ENCODE measurements at regions not wholly inside any gene's neighbourhood (a gene's known extent, or its start where the extent isn't known, plus 50 kb on each side); places are given as distances from the start of the nearest gene placed in this dataset.

DNA sequence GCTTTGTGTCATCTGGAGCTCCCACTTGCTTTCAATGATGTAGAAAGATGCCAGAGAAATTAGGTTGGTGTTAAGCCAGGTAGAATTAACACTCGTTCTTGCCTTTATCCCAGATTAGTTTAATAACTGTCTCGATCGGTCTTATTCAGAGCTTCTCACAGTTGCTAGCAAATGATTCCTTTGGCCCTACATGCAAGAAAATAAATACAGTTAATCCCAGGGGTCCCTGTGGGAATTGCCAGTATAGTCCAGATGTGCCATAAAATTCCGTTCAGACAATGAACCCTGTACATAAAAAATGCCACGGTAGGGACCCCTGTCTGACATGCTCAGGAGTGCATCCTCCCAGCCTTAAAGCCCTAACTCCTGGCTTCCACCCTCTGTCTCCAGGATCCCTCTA lies 207.5 kb downstream of the ARHGAP12 start:
- Histone ChIP-seq H3K36me3 (ENCODE audit: control insufficient read depth, insufficient read depth, low read length) (no peaks in the 10 kb centered on the region), H3K27me3 (ENCODE audit: control insufficient read depth, insufficient read depth, low read length) (no peaks in the 10 kb centered on the region), H3K9me3 (ENCODE audit: control insufficient read depth, insufficient read depth, low read length) (no peaks in the 10 kb centered on the region), H3K4me1 (ENCODE audit: control insufficient read depth, insufficient read depth, low read length) (no peaks in the 10 kb centered on the region), H3K4me3 (ENCODE audit: low read depth, low read length) (no peak overlapping the region), H3K27ac (ENCODE audit: low read depth, low read length) (no peak overlapping the region)
- DNase-seq (ENCODE audit: low read depth in 4 of 6, low spot score in 6 of 6): no peak
- 60% methylated on average over 2 of the region's 5 CpGs for WGBS (ENCODE audit: insufficient coverage)

DNA sequence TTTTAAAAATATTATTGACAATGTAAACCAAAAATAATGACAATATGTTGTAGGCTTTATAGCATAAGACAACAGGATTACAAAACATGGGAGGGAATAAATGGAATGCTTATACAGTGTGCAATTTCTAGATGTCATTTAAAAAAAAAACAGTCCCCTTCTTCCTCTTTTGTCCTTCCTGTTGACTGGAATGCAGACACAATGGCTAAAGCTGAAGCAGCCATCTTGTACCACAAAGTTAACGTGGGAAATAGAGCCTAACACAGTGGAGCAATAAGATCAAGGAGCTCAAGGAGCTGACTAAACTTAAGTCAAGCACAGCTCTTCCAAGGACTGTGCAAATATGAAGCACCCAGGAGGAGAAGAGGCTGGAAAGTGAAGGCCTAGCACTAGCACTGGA lies 208.1 kb downstream of the ARHGAP12 start:
- Histone ChIP-seq H3K4me1 (ENCODE audit: control insufficient read depth, insufficient read depth, low read length) (no peaks in the 10 kb centered on the region), H3K36me3 (ENCODE audit: control insufficient read depth, insufficient read depth, low read length) (no peaks in the 10 kb centered on the region), H3K27ac (ENCODE audit: low read depth, low read length) (no peak overlapping the region), H3K27me3 (ENCODE audit: control insufficient read depth, insufficient read depth, low read length) (no peaks in the 10 kb centered on the region), H3K4me3 (ENCODE audit: low read depth, low read length) (no peak overlapping the region), H3K9me3 (ENCODE audit: control insufficient read depth, insufficient read depth, low read length) (no peaks in the 10 kb centered on the region)
- 88% methylated on average over 1 of the region's 1 CpG for whole genome bisulfite sequencing (ENCODE audit: insufficient coverage)
- no peak for DNase-seq (ENCODE audit: low read depth in 4 of 6, low spot score in 6 of 6)

DNA sequence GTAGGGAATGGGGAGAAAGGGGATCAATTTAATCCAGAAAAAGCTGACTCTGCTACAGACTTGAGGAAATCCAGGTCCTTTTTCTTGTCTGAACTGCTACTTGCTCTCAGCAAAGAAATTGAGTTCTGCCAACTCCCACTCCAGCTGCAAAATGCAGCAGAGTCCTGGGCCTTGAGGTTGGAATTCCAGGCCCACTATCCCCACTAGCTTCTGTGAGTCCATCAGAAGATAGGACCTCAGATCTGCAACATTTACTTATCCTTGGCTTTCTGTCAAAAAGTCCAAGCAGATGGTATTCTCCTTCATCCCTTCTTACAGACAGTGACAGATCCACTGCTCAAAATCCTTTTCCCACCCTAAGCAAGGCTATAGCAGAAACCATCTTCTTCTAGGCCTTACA lies 219.2 kb downstream of the ARHGAP12 start:
- peaks cover 14% of the 10 kb centered on the region for H3K9me3 ChIP-seq (ENCODE audit: control insufficient read depth, insufficient read depth, low read length)
- no peaks in the 10 kb centered on the region for H3K36me3 ChIP-seq (ENCODE audit: control insufficient read depth, insufficient read depth, low read length)
- no peak for DNase-seq (ENCODE audit: low read depth in 4 of 6, low spot score in 6 of 6)
- peaks cover 34% of the 10 kb centered on the region for H3K4me1 ChIP-seq (ENCODE audit: control insufficient read depth, insufficient read depth, low read length)
- H3K27me3 ChIP-seq (ENCODE audit: control insufficient read depth, insufficient read depth, low read length): no peaks in the 10 kb centered on the region
- peak overlapping the region; percentile 95 for H3K27ac ChIP-seq (ENCODE audit: low read depth, low read length)
- no peak overlapping the region for H3K4me3 ChIP-seq (ENCODE audit: low read depth, low read length)

DNA sequence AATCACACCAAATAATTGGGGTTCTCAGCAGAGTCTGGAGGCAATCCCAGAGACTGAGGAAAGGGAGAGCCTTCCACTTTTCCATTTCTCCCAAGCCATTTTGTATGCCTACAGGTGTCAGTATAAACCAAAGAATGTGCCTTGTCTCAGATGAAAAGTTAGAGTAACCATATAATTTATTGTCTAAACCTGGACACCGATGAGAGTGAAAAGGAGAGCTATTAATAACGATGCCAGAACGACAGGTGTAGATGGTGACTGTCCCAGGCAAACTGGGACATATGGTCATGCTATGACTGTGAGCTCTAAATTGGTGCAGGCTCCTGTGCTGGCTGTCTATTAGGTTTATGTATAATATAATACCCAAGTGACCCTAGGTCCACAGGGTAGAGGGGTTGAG lies 219.6 kb downstream of the ARHGAP12 start:
- WGBS (ENCODE audit: insufficient coverage): 47% methylated on average over 3 of the region's 3 CpGs
- Histone ChIP-seq H3K27me3 (ENCODE audit: control insufficient read depth, insufficient read depth, low read length) (no peaks in the 10 kb centered on the region), H3K4me1 (ENCODE audit: control insufficient read depth, insufficient read depth, low read length) (peaks cover 37% of the 10 kb centered on the region), H3K27ac (ENCODE audit: low read depth, low read length) (peak overlapping the region; percentile 95), H3K36me3 (ENCODE audit: control insufficient read depth, insufficient read depth, low read length) (no peaks in the 10 kb centered on the region), H3K9me3 (ENCODE audit: control insufficient read depth, insufficient read depth, low read length) (peaks cover 14% of the 10 kb centered on the region), H3K4me3 (ENCODE audit: low read depth, low read length) (no peak overlapping the region)
- no peak for DNase-seq (ENCODE audit: low read depth in 4 of 6, low spot score in 6 of 6)

DNA sequence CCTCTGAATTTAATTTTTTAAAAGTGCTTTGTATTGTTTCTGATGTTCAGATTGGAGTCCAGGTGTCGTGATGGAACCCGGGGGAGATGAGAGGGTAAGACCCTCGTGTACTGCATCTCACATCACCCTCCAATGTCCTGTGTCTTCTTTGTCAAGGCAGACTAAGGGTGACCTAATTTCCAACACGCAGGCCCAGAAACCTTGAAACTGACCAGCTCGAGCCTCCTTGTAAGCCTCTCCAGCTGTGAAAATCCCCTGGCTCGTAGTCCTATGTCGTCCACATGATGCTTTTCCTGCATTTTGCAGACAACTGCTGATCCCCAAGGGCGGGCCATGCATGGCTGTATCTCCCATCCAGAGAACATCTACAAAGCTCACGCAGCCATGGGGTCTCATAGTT lies 220.2 kb downstream of the ARHGAP12 start:
- Histone ChIP-seq H3K4me3 (ENCODE audit: low read depth, low read length) (no peak overlapping the region), H3K4me1 (ENCODE audit: control insufficient read depth, insufficient read depth, low read length) (peaks cover 37% of the 10 kb centered on the region), H3K36me3 (ENCODE audit: control insufficient read depth, insufficient read depth, low read length) (no peaks in the 10 kb centered on the region), H3K27me3 (ENCODE audit: control insufficient read depth, insufficient read depth, low read length) (no peaks in the 10 kb centered on the region), H3K9me3 (ENCODE audit: control insufficient read depth, insufficient read depth, low read length) (peaks cover 14% of the 10 kb centered on the region), H3K27ac (ENCODE audit: low read depth, low read length) (peak overlapping the region; percentile 95)
- 37% methylated on average over 4 of the region's 9 CpGs for WGBS (ENCODE audit: insufficient coverage)
- DNase-seq (ENCODE audit: low read depth in 4 of 6, low spot score in 6 of 6): no peak

DNA sequence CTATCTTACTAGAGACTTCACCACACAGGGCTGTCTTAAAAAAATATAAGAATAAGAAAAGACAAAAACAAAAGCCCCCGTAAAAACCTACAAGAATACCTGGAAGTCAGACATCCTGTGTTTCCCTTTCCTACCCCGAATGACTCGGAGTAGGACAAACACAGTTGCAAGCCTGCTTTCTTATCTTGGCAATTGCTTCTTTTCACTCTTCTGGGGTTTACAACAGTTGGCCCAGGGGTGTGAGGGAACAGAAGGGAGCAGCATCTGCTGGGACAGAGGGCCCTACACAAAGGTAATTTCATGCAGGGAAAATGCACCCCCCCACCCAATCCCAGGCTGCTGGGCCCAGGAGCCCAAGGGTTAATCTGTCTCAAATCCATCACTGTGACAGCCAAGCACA lies 220.6 kb downstream of the ARHGAP12 start:
- H3K27ac ChIP-seq (ENCODE audit: low read depth, low read length): peak overlapping the region; percentile 95

DNA sequence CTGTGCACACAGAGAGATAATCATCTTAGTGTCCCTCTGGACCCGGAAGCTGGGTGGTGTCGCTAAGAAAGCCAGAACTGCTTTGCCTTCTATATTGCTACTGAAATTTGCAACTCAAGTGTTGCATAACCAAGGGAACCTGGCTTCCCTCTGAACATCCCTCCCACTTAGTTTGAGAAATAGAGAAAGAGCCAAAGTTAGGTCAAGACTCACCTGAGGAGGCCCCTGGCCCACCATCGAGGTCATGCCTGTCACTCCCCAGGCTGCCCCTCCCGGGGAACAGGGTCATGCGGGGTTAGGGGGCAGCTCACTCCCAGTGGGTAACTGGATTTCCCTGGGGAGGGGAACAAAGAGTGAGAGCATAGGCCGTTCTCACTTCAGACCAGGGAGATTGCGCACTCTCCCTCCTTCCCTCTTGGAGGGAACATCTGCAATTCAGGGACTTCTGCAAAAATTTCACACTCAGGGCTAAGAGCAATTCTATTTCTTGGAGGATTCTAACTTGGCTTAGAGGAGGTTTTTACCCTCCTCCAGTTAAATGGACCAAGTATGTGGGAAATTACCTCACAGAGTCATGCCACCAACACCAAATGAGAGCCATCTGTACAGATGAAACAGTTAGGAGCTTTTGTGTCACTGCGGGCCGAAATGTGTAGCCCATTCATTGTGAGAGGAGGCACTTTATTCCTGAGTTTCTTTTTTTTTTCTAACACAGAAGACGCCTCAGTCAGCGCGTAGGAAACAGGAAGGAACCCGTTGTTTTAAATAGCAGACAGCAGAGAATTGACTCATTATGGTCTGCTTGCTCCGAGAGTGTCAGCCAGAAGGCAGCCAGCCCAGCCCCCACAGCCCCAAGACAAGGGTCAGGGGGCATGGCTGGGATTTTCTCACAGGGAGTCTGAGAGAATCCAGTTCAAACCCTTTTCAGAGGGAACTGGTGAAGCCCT lies 221.3 kb downstream of the ARHGAP12 start:
- Histone ChIP-seq H3K4me1 (ENCODE audit: control insufficient read depth, insufficient read depth, low read length) (peaks cover 37% of the 10 kb centered on the region), H3K9me3 (ENCODE audit: control insufficient read depth, insufficient read depth, low read length) (peaks cover 19% of the 10 kb centered on the region), H3K27ac (ENCODE audit: low read depth, low read length) (peak overlapping the region; percentile 95), H3K27me3 (ENCODE audit: control insufficient read depth, insufficient read depth, low read length) (no peaks in the 10 kb centered on the region), H3K36me3 (ENCODE audit: control insufficient read depth, insufficient read depth, low read length) (no peaks in the 10 kb centered on the region), H3K4me3 (ENCODE audit: low read depth, low read length) (peak overlapping the region; percentile 4)
- peak in 5 of 6 donors; percentile 44 to 88 (median 57) for DNase-seq (ENCODE audit: low read depth in 4 of 6, low spot score in 6 of 6)
- WGBS (ENCODE audit: insufficient coverage): 13% methylated on average over 9 of the region's 14 CpGs

More for the DNA sequence above, 220.6 kb downstream of the ARHGAP12 start:
- H3K27me3 ChIP-seq (ENCODE audit: control insufficient read depth, insufficient read depth, low read length): no peaks in the 10 kb centered on the region
- peak in 2 of 6 donors; percentile 32 to 82 for DNase-seq (ENCODE audit: low read depth in 4 of 6, low spot score in 6 of 6)
- WGBS (ENCODE audit: insufficient coverage): 0% methylated on average over 1 of the region's 3 CpGs
- no peak overlapping the region for H3K4me3 ChIP-seq (ENCODE audit: low read depth, low read length)
- peaks cover 37% of the 10 kb centered on the region for H3K4me1 ChIP-seq (ENCODE audit: control insufficient read depth, insufficient read depth, low read length)
- H3K9me3 ChIP-seq (ENCODE audit: control insufficient read depth, insufficient read depth, low read length): peaks cover 17% of the 10 kb centered on the region
- no peaks in the 10 kb centered on the region for H3K36me3 ChIP-seq (ENCODE audit: control insufficient read depth, insufficient read depth, low read length)

DNA sequence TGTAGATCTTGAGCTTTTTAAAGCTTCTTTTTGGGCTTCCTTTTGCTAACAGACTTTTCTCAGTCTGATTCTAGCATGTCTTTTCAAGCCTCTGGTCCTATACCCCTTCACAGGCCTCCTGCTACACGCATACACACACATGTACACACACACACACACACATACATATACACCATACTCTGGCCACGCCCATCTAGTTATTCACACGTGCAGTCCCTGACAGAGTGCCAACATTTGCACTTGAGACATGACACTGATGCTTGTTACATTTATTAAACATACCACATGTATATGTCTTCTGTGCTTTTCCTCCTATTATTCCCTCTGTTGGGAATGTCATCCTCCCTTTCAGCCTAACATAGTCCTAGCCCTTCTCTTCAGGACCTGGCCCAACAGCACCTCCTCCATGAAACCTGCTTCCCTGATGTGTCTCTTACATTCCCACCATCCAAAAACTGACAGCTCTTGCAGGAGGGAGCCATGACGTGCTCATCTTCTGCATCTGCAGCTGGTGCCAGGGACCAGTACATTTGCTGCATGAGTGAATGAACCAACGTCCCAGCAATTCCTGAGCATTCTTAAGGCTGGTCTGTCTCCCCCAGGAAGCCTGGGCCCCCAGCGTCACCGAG lies 222.1 kb downstream of the ARHGAP12 start:
- H3K9me3 ChIP-seq (ENCODE audit: control insufficient read depth, insufficient read depth, low read length): peaks cover 14% of the 10 kb centered on the region
- H3K4me1 ChIP-seq (ENCODE audit: control insufficient read depth, insufficient read depth, low read length): peaks cover 38% of the 10 kb centered on the region
- peak overlapping the region; percentile 95 for H3K27ac ChIP-seq (ENCODE audit: low read depth, low read length)
- no peaks in the 10 kb centered on the region for H3K36me3 ChIP-seq (ENCODE audit: control insufficient read depth, insufficient read depth, low read length)
- H3K27me3 ChIP-seq (ENCODE audit: control insufficient read depth, insufficient read depth, low read length): no peaks in the 10 kb centered on the region
- H3K4me3 ChIP-seq (ENCODE audit: low read depth, low read length): no peak overlapping the region
- WGBS (ENCODE audit: insufficient coverage): 50% methylated on average over 7 of the region's 7 CpGs
- no peak for DNase-seq (ENCODE audit: low read depth in 4 of 6, low spot score in 6 of 6)

DNA sequence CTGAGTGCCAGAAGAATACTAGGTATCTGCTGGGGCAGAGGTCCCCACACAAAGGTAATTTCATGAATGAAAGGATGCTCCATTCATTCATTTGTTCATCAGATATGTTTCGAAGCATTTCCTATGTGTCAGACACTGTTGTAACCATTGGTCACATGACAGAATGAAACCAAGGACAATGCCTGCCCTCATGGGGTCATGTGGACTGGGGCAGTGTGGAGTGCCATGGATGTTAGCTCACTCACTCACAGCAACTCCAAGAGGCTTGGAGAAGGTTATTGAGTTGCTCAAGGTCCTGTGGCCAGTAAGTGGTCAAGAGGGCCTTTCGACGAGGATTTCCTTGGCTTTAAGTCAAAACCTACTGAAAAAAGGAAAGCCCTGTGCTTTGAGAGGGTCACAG lies 223.5 kb downstream of the ARHGAP12 start:
- no peak overlapping the region for H3K4me3 ChIP-seq (ENCODE audit: low read depth, low read length)
- H3K4me1 ChIP-seq (ENCODE audit: control insufficient read depth, insufficient read depth, low read length): peaks cover 49% of the 10 kb centered on the region
- peaks cover 5% of the 10 kb centered on the region for H3K9me3 ChIP-seq (ENCODE audit: control insufficient read depth, insufficient read depth, low read length)
- no peaks in the 10 kb centered on the region for H3K36me3 ChIP-seq (ENCODE audit: control insufficient read depth, insufficient read depth, low read length)
- no peaks in the 10 kb centered on the region for H3K27me3 ChIP-seq (ENCODE audit: control insufficient read depth, insufficient read depth, low read length)
- WGBS (ENCODE audit: insufficient coverage): 76% methylated on average over 2 of the region's 3 CpGs
- H3K27ac ChIP-seq (ENCODE audit: low read depth, low read length): peak overlapping the region; percentile 95
- DNase-seq (ENCODE audit: low read depth in 4 of 6, low spot score in 6 of 6): no peak

DNA sequence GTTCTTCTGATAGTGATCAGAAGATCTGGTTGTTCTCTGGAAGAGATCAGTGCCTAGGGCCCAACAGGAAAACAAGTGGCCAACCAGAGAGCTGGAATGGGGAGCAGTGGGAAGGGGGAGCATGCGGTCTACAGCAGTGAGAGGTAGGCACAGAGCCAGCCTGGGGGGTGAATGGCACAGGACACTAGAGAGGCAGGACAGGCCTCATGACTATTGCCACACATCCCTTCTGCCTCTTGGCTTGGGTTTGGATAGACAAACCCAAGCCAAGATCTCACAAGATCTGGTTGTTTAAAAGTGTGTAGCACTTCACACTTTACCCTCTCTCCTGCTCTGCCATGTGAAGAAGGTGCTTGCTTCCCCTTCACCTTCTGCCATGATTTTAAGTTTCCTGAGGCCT lies 224.4 kb downstream of the ARHGAP12 start:
- Histone ChIP-seq H3K27me3 (ENCODE audit: control insufficient read depth, insufficient read depth, low read length) (no peaks in the 10 kb centered on the region), H3K36me3 (ENCODE audit: control insufficient read depth, insufficient read depth, low read length) (no peaks in the 10 kb centered on the region), H3K4me3 (ENCODE audit: low read depth, low read length) (no peak overlapping the region), H3K27ac (ENCODE audit: low read depth, low read length) (peak overlapping the region; percentile 15), H3K4me1 (ENCODE audit: control insufficient read depth, insufficient read depth, low read length) (peaks cover 53% of the 10 kb centered on the region), H3K9me3 (ENCODE audit: control insufficient read depth, insufficient read depth, low read length) (peaks cover 5% of the 10 kb centered on the region)
- WGBS (ENCODE audit: insufficient coverage): 80% methylated on average over 1 of the region's 1 CpG
- no peak for DNase-seq (ENCODE audit: low read depth in 4 of 6, low spot score in 6 of 6)
